IMR-90 (cell line): ENCODE measurements at regions not wholly inside any gene's neighbourhood (a gene's known extent, or its start where the extent isn't known, plus 50 kb on each side); places are given as distances from the start of the nearest gene placed in this dataset.

Source experiments
- ATAC-seq: fragments of 200-7000 bp; cut with Tn5 transposase; 2 replicates; pipeline ENCODE4 v1.9.1; 2020; ENCODE audit warnings: low read depth, mild to moderate bottlenecking, moderate library complexity
- BruUV-seq: library from RNA; stranded (reverse); fragments of 400-500 nt; replicated peaks from 2 replicates; lab custom pipeline; 2021; lab: Mats Ljungman, UMichigan
- CTCF ChIA-PET: fragments of 300-600 bp; formaldehyde crosslinking; extraction: SDS; loops from one replicate; lab custom pipeline; 2021; ENCODE audit warnings: antibody characterized with exemption; lab: Yijun Ruan, JAX
- POLR2A ChIA-PET: fragments of 300-600 bp; sonication (Branson Sonifier 250); formaldehyde crosslinking; loops from one replicate; lab custom pipeline; 2022; ENCODE audit warnings: antibody characterized with exemption; ENCODE audit not compliant: unreplicated experiment; lab: Charles Lee
- DNase-seq: peaks from one replicate; pipeline ENCODE4 v3.0.0; 2013
- H2AFZ ChIP-seq: replicated peaks from 2 replicates; pipeline ENCODE3; 2013; ENCODE audit warnings: low read length, mild to moderate bottlenecking; ENCODE audit not compliant: poor library complexity
- H2AK5ac ChIP-seq: 2 replicates; pipeline ENCODE4 v1.6.1; 2013; ENCODE audit warnings: low read depth, low read length, inconsistent platforms
- H2AK9ac ChIP-seq: replicated peaks from 2 replicates; pipeline ENCODE3; 2013; ENCODE audit warnings: mild to moderate bottlenecking, low read depth, low read length, moderate library complexity; ENCODE audit not compliant: poor library complexity
- H2BK120ac ChIP-seq: 2 replicates; pipeline ENCODE4 v1.6.1; 2013; ENCODE audit warnings: low read depth, low read length, inconsistent platforms
- H2BK15ac ChIP-seq: 3 replicates; pipeline ENCODE4 v1.6.1; 2013; ENCODE audit warnings: low read depth, low read length, inconsistent platforms
- H2BK20ac ChIP-seq: 2 replicates; pipeline ENCODE4 v1.6.1; 2013; ENCODE audit warnings: low read depth, mild to moderate bottlenecking, inconsistent platforms, low read length, moderate library complexity
- H2BK5ac ChIP-seq: 2 replicates; pipeline ENCODE4 v1.6.1; 2013; ENCODE audit warnings: mild to moderate bottlenecking, low read depth, low read length, inconsistent platforms; ENCODE audit not compliant: poor library complexity, severe bottlenecking
- H3K14ac ChIP-seq: replicated peaks from 2 replicates; pipeline ENCODE4 v1.6.1; 2013; ENCODE audit warnings: low read depth, low read length, inconsistent platforms
- H3K18ac ChIP-seq: 2 replicates; pipeline ENCODE4 v1.6.1; 2013; ENCODE audit warnings: low read depth, low read length, control low read depth
- H3K23ac ChIP-seq: 2 replicates; pipeline ENCODE4 v1.6.1; 2013; ENCODE audit warnings: low read depth, low read length, inconsistent platforms
- H3K27ac ChIP-seq: 2 replicates; pipeline ENCODE4 v1.5.1; 2013; ENCODE audit warnings: mild to moderate bottlenecking, control low read depth, low read length; ENCODE audit not compliant: insufficient read depth
- H3K27me3 ChIP-seq: 2 replicates; pipeline ENCODE4 v1.6.1; 2013; ENCODE audit warnings: low read length; ENCODE audit not compliant: control insufficient read depth, insufficient read depth
- H3K36me3 ChIP-seq: 2 replicates; pipeline ENCODE4 v1.6.1; 2013; ENCODE audit warnings: low read length, mixed read lengths; ENCODE audit not compliant: control insufficient read depth, insufficient read depth
- H3K4ac ChIP-seq: 2 replicates; pipeline ENCODE4 v1.6.1; 2013; ENCODE audit warnings: low read depth, low read length, inconsistent platforms
- H3K4me1 ChIP-seq: 2 replicates; pipeline ENCODE4 v1.6.1; 2013; ENCODE audit warnings: low read length, mixed read lengths; ENCODE audit not compliant: control insufficient read depth, insufficient read depth
- H3K4me2 ChIP-seq: 2 replicates; pipeline ENCODE4 v1.6.1; 2013; ENCODE audit warnings: low read depth, mild to moderate bottlenecking, control low read depth, low read length, moderate library complexity
- H3K4me3 ChIP-seq: 2 replicates; pipeline ENCODE4 v1.5.1; 2013; ENCODE audit warnings: low read depth, mild to moderate bottlenecking, control low read depth, low read length, moderate library complexity; ENCODE audit not compliant: insufficient read depth
- H3K56ac ChIP-seq: 2 replicates; pipeline ENCODE4 v1.6.1; 2013; ENCODE audit warnings: low read length, inconsistent platforms; ENCODE audit not compliant: insufficient read depth; ENCODE audit errors: extremely low read depth
- H3K79me1 ChIP-seq, 2 experiments: 2 replicates each; pipeline ENCODE4 v1.6.1; 2013; ENCODE audit warnings: low read length in 2 of 2, inconsistent platforms in 1 of 2, low read depth in 1 of 2
- H3K9ac ChIP-seq: 2 replicates; pipeline ENCODE4 v1.6.1; 2013; ENCODE audit warnings: low read depth, low read length, control low read depth
- H3K9me1 ChIP-seq: 2 replicates; pipeline ENCODE4 v1.6.1; 2013; ENCODE audit warnings: low read length, inconsistent platforms; ENCODE audit not compliant: insufficient read depth
- H3K9me3 ChIP-seq: 2 replicates; pipeline ENCODE4 v1.6.1; 2013; ENCODE audit warnings: low read length; ENCODE audit not compliant: control insufficient read depth, insufficient read depth
- H4K20me1 ChIP-seq: 2 replicates; pipeline ENCODE4 v1.6.1; 2013; ENCODE audit warnings: low read length, inconsistent platforms; ENCODE audit not compliant: insufficient read depth
- H4K5ac ChIP-seq: 2 replicates; pipeline ENCODE4 v1.6.1; 2013; ENCODE audit warnings: mild to moderate bottlenecking, low read depth, low read length, control low read depth
- H4K8ac ChIP-seq, 2 experiments: 2 replicates each; pipeline ENCODE4 v1.6.1; 2013; ENCODE audit warnings: low read depth in 2 of 2, low read length in 2 of 2, control low read depth in 1 of 2, inconsistent platforms in 1 of 2
- H4K91ac ChIP-seq: 2 replicates; pipeline ENCODE4 v1.6.1; 2013; ENCODE audit warnings: low read depth, low read length, inconsistent platforms; ENCODE audit not compliant: insufficient read depth
- BHLHE40 ChIP-seq: fragments of 150-350 bp; IDR thresholded peaks from 2 replicates; pipeline ENCODE4 v1.6.1; 2016; ENCODE audit warnings: mild to moderate bottlenecking, low read depth, low read length
- CEBPB ChIP-seq: IDR thresholded peaks from 2 replicates; pipeline ENCODE4 v1.6.1; 2012; ENCODE audit warnings: low read depth, low read length, improper control_type of control experiment
- CHD1 ChIP-seq: IDR thresholded peaks from 2 replicates; pipeline ENCODE4 v1.6.1; 2012; ENCODE audit warnings: low read depth, low read length, improper control_type of control experiment
- CTCF ChIP-seq: conservative IDR thresholded peaks from 2 replicates; pipeline ENCODE4 v1.5.1; 2012; ENCODE audit warnings: mild to moderate bottlenecking, low read depth, low read length, improper control_type of control experiment
- ELK1 ChIP-seq: fragments of 150-350 bp; IDR thresholded peaks from 2 replicates; pipeline ENCODE4 v1.6.1; 2016; ENCODE audit warnings: low read depth, mild to moderate bottlenecking, low read length, moderate library complexity, borderline replicate concordance
- FOS ChIP-seq: fragments of 150-350 bp; IDR thresholded peaks from 2 replicates; pipeline ENCODE4 v1.6.1; 2016; ENCODE audit warnings: low read depth, low read length
- MAFK ChIP-seq: IDR thresholded peaks from 2 replicates; pipeline ENCODE4 v1.6.1; 2012; ENCODE audit warnings: low read depth, low read length, improper control_type of control experiment
- MAZ ChIP-seq: IDR thresholded peaks from 2 replicates; pipeline ENCODE4 v1.6.1; 2012; ENCODE audit warnings: low read depth, mild to moderate bottlenecking, low read length, improper control_type of control experiment, moderate library complexity, borderline replicate concordance
- MXI1 ChIP-seq: IDR thresholded peaks from 2 replicates; pipeline ENCODE4 v1.6.1; 2012; ENCODE audit warnings: low read depth, mild to moderate bottlenecking, low read length, moderate library complexity, borderline replicate concordance
- NFE2L2 ChIP-seq: fragments of 150-350 bp; IDR thresholded peaks from 2 replicates; pipeline ENCODE4 v1.6.1; 2016; ENCODE audit warnings: low read depth, mild to moderate bottlenecking, low read length
- POLR2A ChIP-seq: IDR thresholded peaks from 2 replicates; pipeline ENCODE4 v1.6.1; 2012; ENCODE audit warnings: mild to moderate bottlenecking, low read depth, low read length
- RAD21 ChIP-seq: IDR thresholded peaks from 2 replicates; pipeline ENCODE4 v1.6.1; 2012; ENCODE audit warnings: low read length, improper control_type of control experiment
- RCOR1 ChIP-seq: IDR thresholded peaks from 2 replicates; pipeline ENCODE4 v1.6.1; 2012; ENCODE audit warnings: mild to moderate bottlenecking, low read length, improper control_type of control experiment; ENCODE audit not compliant: insufficient replicate concordance
- RFX5 ChIP-seq: IDR thresholded peaks from 2 replicates; pipeline ENCODE4 v1.8.0; 2012; ENCODE audit warnings: low read depth, mild to moderate bottlenecking, low read length, moderate library complexity
- SMC3 ChIP-seq: fragments of 150-350 bp; IDR thresholded peaks from 2 replicates; pipeline ENCODE4 v1.6.1; 2016; ENCODE audit warnings: low read depth, mild to moderate bottlenecking, antibody characterized with exemption, low read length, moderate library complexity
- WGBS, 2 experiments: methylation state at CpG; one replicate each; pipeline versions ENCODE4 v1.1.5 to v1.1.7; 2013; ENCODE audit warnings: missing lambda C conversion rate in 2 of 2; ENCODE audit not compliant: insufficient read length in 1 of 2; ENCODE audit errors: extremely low coverage in 2 of 2; 5-methylcytosine and 5-hydroxymethylcytosine counted together
- dilution Hi-C: fragments of 300-500 bp; cut with HindIII; formaldehyde crosslinking; loops from one replicate; pipeline ENCODE4 v1.14.3; 2018; ENCODE audit warnings: low sequenced_read_pairs; ENCODE audit not compliant: unreplicated experiment
- in situ Hi-C: fragments of 300-500 bp; cut with MboI; formaldehyde crosslinking; loops from 3 replicates; pipeline ENCODE4 v1.14.3; 2019; ENCODE audit warnings: low sequenced_read_pairs, inconsistent platforms, mixed read lengths
- intact Hi-C: fragments of 100-400 bp; cut with micrococcal nuclease; formaldehyde crosslinking; loops from 2 replicates; pipeline ENCODE4 v1.10.0; 2022
- TF ChIP-seq, protein P1 (sequence below): fragments of 150-350 bp; IDR thresholded peaks from 2 replicates; pipeline ENCODE4 v1.6.1; 2017; ENCODE audit warnings: mild to moderate bottlenecking, antibody characterized with exemption, low read length, low read depth

GRCh38 chr1:42006093-42006492 is 87.4 kb upstream of the HIVEP3 start:
- Histone ChIP-seq H3K9ac (no peak overlapping the region), H2AK5ac (no peak overlapping the region), H2AFZ (no peak overlapping the region), H2BK5ac (no peak overlapping the region), H4K91ac (no peak overlapping the region), H2BK120ac (no peak overlapping the region), H3K9me1 (no peaks in the 10 kb centered on the region; the same call in 1 of the 2 replicates), H3K9me3 (no peaks in the 10 kb centered on the region), H3K4ac (no peak overlapping the region), H4K20me1 (no peaks in the 10 kb centered on the region), H2BK15ac (no peak overlapping the region), H3K36me3 (no peaks in the 10 kb centered on the region), H3K79me1 (no peaks in the 10 kb centered on the region), H3K4me3 (no peak overlapping the region), H4K8ac (no peak overlapping the region), H3K18ac (no peak overlapping the region), H3K23ac (no peak overlapping the region), H2AK9ac (no peak overlapping the region), H3K27ac (no peak overlapping the region), H3K27me3 (no peaks in the 10 kb centered on the region), H3K4me1 (no peaks in the 10 kb centered on the region), H3K4me2 (no peak overlapping the region), H3K56ac (no peak overlapping the region), H2BK20ac (no peak overlapping the region), H3K14ac (no peak overlapping the region), H4K5ac (no peak overlapping the region)
- intact Hi-C loops = no loop called here
- dilution Hi-C loops = no loop called here
- CTCF ChIA-PET = no interaction called here
- POLR2A ChIA-PET = no interaction called here
- TF ChIP-seq RFX5 (no peak), ELK1 (no peak), CTCF (no peak), RAD21 (no peak), CEBPB (no peak), MXI1 (no peak), POLR2A (no peak), SMC3 (no peak), BHLHE40 (no peak), FOS (no peak), NFE2L2 (no peak), CHD1 (no peak), RCOR1 (no peak), MAZ (no peak), MAFK (no peak)
- TF ChIP-seq, protein P1, sequence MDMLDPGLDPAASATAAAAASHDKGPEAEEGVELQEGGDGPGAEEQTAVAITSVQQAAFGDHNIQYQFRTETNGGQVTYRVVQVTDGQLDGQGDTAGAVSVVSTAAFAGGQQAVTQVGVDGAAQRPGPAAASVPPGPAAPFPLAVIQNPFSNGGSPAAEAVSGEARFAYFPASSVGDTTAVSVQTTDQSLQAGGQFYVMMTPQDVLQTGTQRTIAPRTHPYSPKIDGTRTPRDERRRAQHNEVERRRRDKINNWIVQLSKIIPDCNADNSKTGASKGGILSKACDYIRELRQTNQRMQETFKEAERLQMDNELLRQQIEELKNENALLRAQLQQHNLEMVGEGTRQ = no peak
- in situ Hi-C loops = no loop called here
- no CpG with 5 or more reads among the region's 2 CpGs for WGBS, 2 experiments
- no peak for DNase-seq
- no TSS peak for BruUV-seq
- ATAC-seq = no peak
